ENCODE measurements at regions not wholly inside any gene's neighbourhood (a gene's known extent, or its start where the extent isn't known, plus 50 kb on each side); places are given as distances from the start of the nearest gene placed in this dataset.
"Not testable (repeated sequence)": the region's sequence is repeated elsewhere in the genome, so short reads cannot be mapped to it uniquely, and the experiment has no call there.

- DNase-seq (ENCODE audit: low spot score) = not testable (repeated sequence)
These were observed 137.7 kb downstream of the CRLF3 start for GRCh38 chr17:30686538-30687479.

GRCh38 chr17:30682280-30682679 lies 142.2 kb downstream of the CRLF3 start:
- DNase-seq (ENCODE audit: low spot score) = not testable (repeated sequence)

- not testable (repeated sequence) for DNase-seq (ENCODE audit: low spot score)
These were observed 143.8 kb downstream of the CRLF3 start for GRCh38 chr17:30680681-30681080.

- DNase-seq (ENCODE audit: low spot score) = no peak
These were observed 146.8 kb downstream of the CRLF3 start for GRCh38 chr17:30677550-30678249.

GRCh38 chr17:30675777-30676492 lies 148.6 kb downstream of the CRLF3 start:
- not testable (repeated sequence) for DNase-seq (ENCODE audit: low spot score)

GRCh38 chr17:30669217-30669649 lies 155.3 kb downstream of the CRLF3 start:
- not testable (repeated sequence) for DNase-seq (ENCODE audit: low spot score)

- not testable (repeated sequence) for DNase-seq (ENCODE audit: low spot score)
These were observed 155.9 kb downstream of the CRLF3 start for GRCh38 chr17:30668360-30669181.

- DNase-seq (ENCODE audit: low spot score) = not testable (repeated sequence)
These were observed 156.7 kb downstream of the CRLF3 start for GRCh38 chr17:30667657-30668359.

- DNase-seq (ENCODE audit: low spot score) = not testable (repeated sequence)
These were observed 157.4 kb downstream of the CRLF3 start for GRCh38 chr17:30666838-30667656.

- DNase-seq (ENCODE audit: low spot score) = not testable (repeated sequence)
These were observed 160.6 kb downstream of the CRLF3 start for GRCh38 chr17:30663727-30664455.

- DNase-seq (ENCODE audit: low spot score) = not testable (repeated sequence)
These were observed 167.3 kb downstream of the CRLF3 start for GRCh38 chr17:30657148-30657547.

GRCh38 chr17:30653038-30653437 lies 171.5 kb downstream of the CRLF3 start:
- not testable (repeated sequence) for DNase-seq (ENCODE audit: low spot score)

GRCh38 chr17:30650149-30650548 lies 172.9 kb downstream of the GOSR1 start:
- DNase-seq (ENCODE audit: low spot score) = not testable (repeated sequence)

GRCh38 chr17:30648015-30648620 lies 170.9 kb downstream of the GOSR1 start:
- DNase-seq (ENCODE audit: low spot score) = not testable (repeated sequence)

GRCh38 chr17:30645875-30646274 lies 168.7 kb downstream of the GOSR1 start:
- not testable (repeated sequence) for DNase-seq (ENCODE audit: low spot score)

- DNase-seq (ENCODE audit: low spot score) = not testable (repeated sequence)
These were observed 167.5 kb downstream of the GOSR1 start for GRCh38 chr17:30644713-30645112.

- DNase-seq (ENCODE audit: low spot score) = not testable (repeated sequence)
These were observed 167.1 kb downstream of the GOSR1 start for GRCh38 chr17:30644287-30644686.

- not testable (repeated sequence) for DNase-seq (ENCODE audit: low spot score)
These were observed 164.2 kb downstream of the GOSR1 start for GRCh38 chr17:30641428-30641827.

Measured in H4 (cell line).